HG03565 (cell line): ENCODE measurements at regions not wholly inside any gene's neighbourhood (a gene's known extent, or its start where the extent isn't known, plus 50 kb on each side); places are given as distances from the start of the nearest gene placed in this dataset.
"Not testable (repeated sequence)": the region's sequence is repeated elsewhere in the genome, so short reads cannot be mapped to it uniquely, and the experiment has no call there.

Experiments used
- ATAC-seq: cut with Tn5 transposase; IDR thresholded peaks from one replicate; pipeline ENCODE4 v1.9.1; 2021; ENCODE audit warnings: mild to moderate bottlenecking, moderate library complexity; ENCODE audit not compliant: unreplicated experiment

- no peak for ATAC-seq
Measured at GRCh38 chr6:153984811-153985210, 54.2 kb upstream of the OPRM1 start.

GRCh38 chr6:153980171-153980570 lies 58.9 kb upstream of the OPRM1 start:
- ATAC-seq, result no peak

GRCh38 chr6:153978911-153979548 lies 60.0 kb upstream of the OPRM1 start:
- not testable (repeated sequence) for ATAC-seq

- ATAC-seq, result peak; percentile 60
Measured at GRCh38 chr6:153976921-153977693, 61.9 kb upstream of the OPRM1 start.

GRCh38 chr6:153966001-153966400 lies 73.0 kb upstream of the OPRM1 start:
- no peak for ATAC-seq

- no peak for ATAC-seq
Measured at GRCh38 chr6:153963352-153963751, 75.7 kb upstream of the OPRM1 start.

GRCh38 chr6:153962555-153962954 lies 76.5 kb upstream of the OPRM1 start:
- ATAC-seq, result no peak

- ATAC-seq, result no peak
Measured at GRCh38 chr6:153960741-153961140, 78.3 kb upstream of the OPRM1 start.

- no peak for ATAC-seq
Measured at GRCh38 chr6:153960281-153960680, 78.8 kb upstream of the OPRM1 start.

GRCh38 chr6:153959276-153959675 lies 79.8 kb upstream of the OPRM1 start:
- ATAC-seq, result no peak

- no peak for ATAC-seq
Measured at GRCh38 chr6:153958860-153959259, 80.2 kb upstream of the OPRM1 start.

- peak; percentile 95 for ATAC-seq
Measured at GRCh38 chr6:153957394-153957793, 81.6 kb upstream of the OPRM1 start.

GRCh38 chr6:153956808-153957207 lies 82.2 kb upstream of the OPRM1 start:
- ATAC-seq, result no peak

GRCh38 chr6:153949616-153950015 lies 89.4 kb upstream of the OPRM1 start:
- ATAC-seq, result no peak

GRCh38 chr6:153947808-153948447 lies 91.1 kb upstream of the OPRM1 start:
- no peak for ATAC-seq

GRCh38 chr6:153944201-153944600 lies 94.8 kb upstream of the OPRM1 start:
- no peak for ATAC-seq

GRCh38 chr6:153942361-153942760 lies 96.7 kb upstream of the OPRM1 start:
- ATAC-seq, result no peak

- ATAC-seq, result no peak
Measured at GRCh38 chr6:153941768-153942167, 97.3 kb upstream of the OPRM1 start.

GRCh38 chr6:153938876-153939275 lies 100.2 kb upstream of the OPRM1 start:
- ATAC-seq, result no peak

- no peak for ATAC-seq
Measured at GRCh38 chr6:153931431-153931830, 107.6 kb upstream of the OPRM1 start.

- no peak for ATAC-seq
Measured at GRCh38 chr6:153927867-153928266, 111.2 kb upstream of the OPRM1 start.
